Coronary artery (tissue), 2 donors: ENCODE measurements at regions not wholly inside any gene's neighbourhood (a gene's known extent, or its start where the extent isn't known, plus 50 kb on each side); places are given as distances from the start of the nearest gene placed in this dataset.

Experiments
- DNase-seq: peaks from one replicate; pipeline ENCODE4 v3.0.0-alpha.2; 2017; ENCODE audit warnings: low spot score
- H3K27ac ChIP-seq, 2 donors: fragments of 200-600 bp; sonication (generic); one replicate each; pipeline ENCODE4 v1.5.1; 2016 to 2019
- H3K4me3 ChIP-seq: fragments of 200-600 bp; sonication (generic); 2 replicates; pipeline ENCODE4 v1.5.1; 2016; ENCODE audit warnings: mild to moderate bottlenecking, moderate library complexity
- TF ChIP-seq, protein P1 (sequence below): fragments of 200-600 bp; sonication (generic); IDR thresholded peaks from one replicate; pipeline ENCODE4 v1.5.1; 2019; ENCODE audit warnings: antibody characterized with exemption

DNA sequence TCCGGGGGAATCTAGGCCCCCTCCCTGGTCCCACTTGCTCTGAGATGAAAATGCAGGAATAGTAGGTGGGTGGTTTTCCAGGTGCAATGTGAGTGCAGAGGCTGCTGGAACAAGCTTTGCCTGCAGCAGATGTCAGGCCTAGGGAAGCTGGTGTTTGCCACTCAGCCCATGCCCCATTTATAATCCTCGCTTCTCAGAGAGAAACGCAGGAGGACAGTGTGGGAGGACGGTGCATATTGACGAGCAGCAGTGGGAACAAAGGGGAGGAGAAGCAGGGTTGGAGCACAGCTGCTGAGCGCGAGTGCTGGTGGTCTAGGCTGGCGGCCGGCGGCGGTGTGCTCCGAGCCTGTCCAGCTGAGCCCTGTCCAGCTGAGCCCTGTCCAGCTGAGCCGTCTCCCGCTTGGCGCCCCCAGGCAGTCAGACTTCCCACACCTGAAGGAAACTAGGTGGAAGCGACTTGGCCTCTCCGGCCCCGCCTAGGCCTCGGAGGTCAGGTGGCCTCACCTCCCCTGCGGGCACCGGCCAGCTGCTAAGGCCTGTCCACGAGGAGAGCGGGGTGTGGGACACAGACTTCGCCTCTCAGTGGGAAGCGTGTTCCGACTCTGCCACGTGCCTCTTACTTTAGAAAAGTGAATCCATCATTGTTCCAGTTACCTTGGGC, 49.7 kb upstream of the FRMD1 start:
- no peak overlapping the region for H3K27ac ChIP-seq
- no peak for DNase-seq
- TF ChIP-seq, protein P1, sequence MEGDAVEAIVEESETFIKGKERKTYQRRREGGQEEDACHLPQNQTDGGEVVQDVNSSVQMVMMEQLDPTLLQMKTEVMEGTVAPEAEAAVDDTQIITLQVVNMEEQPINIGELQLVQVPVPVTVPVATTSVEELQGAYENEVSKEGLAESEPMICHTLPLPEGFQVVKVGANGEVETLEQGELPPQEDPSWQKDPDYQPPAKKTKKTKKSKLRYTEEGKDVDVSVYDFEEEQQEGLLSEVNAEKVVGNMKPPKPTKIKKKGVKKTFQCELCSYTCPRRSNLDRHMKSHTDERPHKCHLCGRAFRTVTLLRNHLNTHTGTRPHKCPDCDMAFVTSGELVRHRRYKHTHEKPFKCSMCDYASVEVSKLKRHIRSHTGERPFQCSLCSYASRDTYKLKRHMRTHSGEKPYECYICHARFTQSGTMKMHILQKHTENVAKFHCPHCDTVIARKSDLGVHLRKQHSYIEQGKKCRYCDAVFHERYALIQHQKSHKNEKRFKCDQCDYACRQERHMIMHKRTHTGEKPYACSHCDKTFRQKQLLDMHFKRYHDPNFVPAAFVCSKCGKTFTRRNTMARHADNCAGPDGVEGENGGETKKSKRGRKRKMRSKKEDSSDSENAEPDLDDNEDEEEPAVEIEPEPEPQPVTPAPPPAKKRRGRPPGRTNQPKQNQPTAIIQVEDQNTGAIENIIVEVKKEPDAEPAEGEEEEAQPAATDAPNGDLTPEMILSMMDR, result no peak
- H3K4me3 ChIP-seq, result no peak overlapping the region
